Activated CD4-positive, alpha-beta T cell treated with anti-CD3 and anti-CD28 coated beads, Interleukin-2, amount 10 ng/mL, durations not matched to agents 24 days and 14 days (primary cell): ENCODE measurements at regions not wholly inside any gene's neighbourhood (a gene's known extent, or its start where the extent isn't known, plus 50 kb on each side); places are given as distances from the start of the nearest gene placed in this dataset.

Experiments
- DNase-seq: peaks from one replicate; pipeline ENCODE4 v3.0.0; 2022
- H3K27ac Mint-ChIP-seq: one replicate; pipeline ENCODE4 v1.8.0; 2022; ENCODE audit warnings: mild to moderate bottlenecking, mixed read lengths
- H3K27me3 Mint-ChIP-seq: one replicate; pipeline ENCODE4 v1.8.0; 2022; ENCODE audit warnings: mixed read lengths
- H3K36me3 Mint-ChIP-seq: one replicate; pipeline ENCODE4 v1.8.0; 2022; ENCODE audit warnings: low read depth, mild to moderate bottlenecking, mixed read lengths
- H3K4me1 Mint-ChIP-seq: one replicate; pipeline ENCODE4 v1.8.0; 2021; ENCODE audit warnings: mixed read lengths
- H3K4me3 Mint-ChIP-seq: one replicate; pipeline ENCODE4 v1.8.0; 2022; ENCODE audit warnings: mild to moderate bottlenecking, moderate library complexity, mixed read lengths
- H3K9me3 Mint-ChIP-seq: one replicate; pipeline ENCODE4 v1.8.0; 2021; ENCODE audit warnings: mixed read lengths
- intact Hi-C: fragments of 100-400 bp; cut with micrococcal nuclease; formaldehyde crosslinking; loops from one replicate; pipeline ENCODE4 v1.15.1; 2023

- H3K27me3 Mint-ChIP-seq = no peaks in the 10 kb centered on the region
- no peaks in the 10 kb centered on the region for H3K9me3 Mint-ChIP-seq
- intact Hi-C loops = no loop called here
- no peaks in the 10 kb centered on the region for H3K4me1 Mint-ChIP-seq
- no peak overlapping the region for H3K27ac Mint-ChIP-seq
- DNase-seq = no peak
- H3K36me3 Mint-ChIP-seq = no peaks in the 10 kb centered on the region
- H3K4me3 Mint-ChIP-seq = no peak overlapping the region
Observed at GRCh38 chr4:60605646-60606354, 594.3 kb upstream of the ADGRL3 start.

- no peak overlapping the region for H3K27ac Mint-ChIP-seq
- intact Hi-C loops = no loop called here
- H3K36me3 Mint-ChIP-seq = no peaks in the 10 kb centered on the region
- DNase-seq = no peak
- H3K4me1 Mint-ChIP-seq = no peaks in the 10 kb centered on the region
- H3K9me3 Mint-ChIP-seq = peaks cover 10% of the 10 kb centered on the region
- no peaks in the 10 kb centered on the region for H3K27me3 Mint-ChIP-seq
- H3K4me3 Mint-ChIP-seq = no peak overlapping the region
Observed at GRCh38 chr4:60611762-60612496, 588.2 kb upstream of the ADGRL3 start.

- DNase-seq = no peak
- H3K36me3 Mint-ChIP-seq = no peaks in the 10 kb centered on the region
- H3K9me3 Mint-ChIP-seq = peaks cover 14% of the 10 kb centered on the region
- H3K4me1 Mint-ChIP-seq = no peaks in the 10 kb centered on the region
- no peaks in the 10 kb centered on the region for H3K27me3 Mint-ChIP-seq
- intact Hi-C loops = no loop called here
- H3K27ac Mint-ChIP-seq = no peak overlapping the region
- no peak overlapping the region for H3K4me3 Mint-ChIP-seq
Observed at GRCh38 chr4:60617731-60618130, 582.4 kb upstream of the ADGRL3 start.

- Mint-ChIP-seq H3K4me1 (no peaks in the 10 kb centered on the region), H3K27ac (no peak overlapping the region), H3K36me3 (no peaks in the 10 kb centered on the region), H3K9me3 (peaks cover 14% of the 10 kb centered on the region), H3K4me3 (no peak overlapping the region), H3K27me3 (no peaks in the 10 kb centered on the region)
- intact Hi-C loops = no loop called here
- no peak for DNase-seq
Observed at GRCh38 chr4:60619531-60620305, 580.4 kb upstream of the ADGRL3 start.

GRCh38 chr4:60637976-60638375, 562.1 kb upstream of the ADGRL3 start:
- intact Hi-C loops = no loop called here
- Mint-ChIP-seq H3K4me3 (no peak overlapping the region), H3K4me1 (no peaks in the 10 kb centered on the region), H3K27ac (no peak overlapping the region), H3K36me3 (no peaks in the 10 kb centered on the region), H3K9me3 (peaks cover 6% of the 10 kb centered on the region), H3K27me3 (no peaks in the 10 kb centered on the region)
- no peak for DNase-seq

DNA sequence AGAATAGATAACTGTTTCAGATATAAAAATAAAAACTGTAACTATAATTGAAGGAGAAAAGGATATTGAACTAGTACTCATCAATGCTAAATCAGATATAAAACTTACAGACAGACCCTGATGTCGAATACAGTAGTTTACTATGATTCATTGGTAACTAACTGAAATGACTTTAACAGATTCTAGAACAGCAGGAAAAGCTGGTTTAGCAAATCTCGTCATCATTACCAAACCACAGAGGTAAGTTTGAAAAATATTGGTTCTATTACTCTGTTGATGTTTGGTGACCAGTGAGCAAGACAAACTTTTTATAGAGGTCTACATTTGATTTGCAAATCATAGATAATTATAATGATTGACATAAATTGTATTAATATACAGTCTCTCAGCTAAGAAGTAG, 551.4 kb upstream of the ADGRL3 start:
- DNase-seq = no peak
- Mint-ChIP-seq H3K27ac (no peak overlapping the region), H3K9me3 (no peaks in the 10 kb centered on the region), H3K36me3 (no peaks in the 10 kb centered on the region), H3K27me3 (no peaks in the 10 kb centered on the region), H3K4me1 (no peaks in the 10 kb centered on the region), H3K4me3 (no peak overlapping the region)
- intact Hi-C loops = no loop called here

DNA sequence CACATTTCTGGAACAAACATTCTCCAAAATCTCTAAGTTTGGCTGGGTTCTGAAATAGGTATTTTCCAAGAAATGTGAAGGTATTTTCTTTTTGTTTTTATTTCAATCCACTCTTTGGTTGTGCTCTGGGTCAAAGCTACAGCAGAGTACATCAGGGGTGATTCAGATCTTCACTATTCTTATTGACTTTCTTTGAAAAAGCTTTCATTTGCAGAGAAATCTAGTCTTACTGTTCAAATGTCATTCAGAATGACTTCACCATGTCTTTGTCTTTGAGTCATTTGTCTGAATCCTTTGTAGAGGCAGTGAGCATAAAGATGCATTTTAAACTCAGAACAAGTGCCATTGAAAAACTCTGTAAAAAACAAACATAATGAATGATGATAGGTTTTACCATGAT, 547.2 kb upstream of the ADGRL3 start:
- DNase-seq = no peak
- Mint-ChIP-seq H3K4me3 (no peak overlapping the region), H3K27me3 (no peaks in the 10 kb centered on the region), H3K4me1 (no peaks in the 10 kb centered on the region), H3K36me3 (no peaks in the 10 kb centered on the region), H3K27ac (no peak overlapping the region), H3K9me3 (no peaks in the 10 kb centered on the region)
- intact Hi-C loops = no loop called here

DNA sequence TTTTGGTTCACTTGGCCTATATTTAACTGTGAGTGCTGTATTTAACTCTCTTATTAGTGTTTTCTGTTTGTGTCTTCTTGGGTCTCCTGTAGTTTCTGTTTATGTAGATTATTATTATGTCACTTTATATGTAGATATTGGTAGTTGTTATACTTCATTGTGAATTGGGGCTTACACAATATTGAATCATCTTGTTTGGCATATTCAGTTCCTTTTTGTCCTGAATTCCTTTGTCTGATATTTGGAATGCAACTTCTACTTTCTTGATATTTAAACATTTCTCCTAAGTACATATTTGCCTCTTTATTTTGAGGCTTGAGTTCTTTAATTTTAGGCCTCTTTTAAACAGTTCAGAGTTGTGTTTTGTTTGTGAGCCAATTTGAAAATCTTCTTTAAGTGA, 544.8 kb upstream of the ADGRL3 start:
- Mint-ChIP-seq H3K4me1 (no peaks in the 10 kb centered on the region), H3K36me3 (no peaks in the 10 kb centered on the region), H3K4me3 (no peak overlapping the region), H3K27me3 (no peaks in the 10 kb centered on the region), H3K27ac (no peak overlapping the region), H3K9me3 (no peaks in the 10 kb centered on the region)
- intact Hi-C loops = no loop called here
- DNase-seq = no peak

DNA sequence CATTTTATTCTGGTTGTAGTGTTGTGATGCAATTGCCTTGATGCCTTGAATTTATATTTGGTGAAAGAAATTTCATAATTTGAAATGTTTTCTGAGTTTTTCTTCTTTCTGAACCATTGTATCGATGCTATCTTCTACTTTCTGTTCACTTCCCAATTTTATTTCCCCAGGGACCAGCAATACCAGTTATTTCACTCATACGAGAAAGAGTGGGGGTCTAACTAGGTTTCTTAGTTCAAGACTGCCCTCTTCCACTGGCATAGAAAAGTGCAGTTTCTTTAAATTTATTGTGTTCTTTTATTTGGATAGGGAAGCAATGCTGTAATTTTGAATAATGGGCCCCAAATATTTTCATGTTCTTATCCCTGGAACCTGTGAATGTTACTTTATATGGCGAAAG, 544.0 kb upstream of the ADGRL3 start:
- no peaks in the 10 kb centered on the region for H3K9me3 Mint-ChIP-seq
- no peaks in the 10 kb centered on the region for H3K36me3 Mint-ChIP-seq
- DNase-seq = no peak
- H3K27me3 Mint-ChIP-seq = no peaks in the 10 kb centered on the region
- H3K27ac Mint-ChIP-seq = no peak overlapping the region
- H3K4me1 Mint-ChIP-seq = no peaks in the 10 kb centered on the region
- no peak overlapping the region for H3K4me3 Mint-ChIP-seq
- intact Hi-C loops = no loop called here

DNA sequence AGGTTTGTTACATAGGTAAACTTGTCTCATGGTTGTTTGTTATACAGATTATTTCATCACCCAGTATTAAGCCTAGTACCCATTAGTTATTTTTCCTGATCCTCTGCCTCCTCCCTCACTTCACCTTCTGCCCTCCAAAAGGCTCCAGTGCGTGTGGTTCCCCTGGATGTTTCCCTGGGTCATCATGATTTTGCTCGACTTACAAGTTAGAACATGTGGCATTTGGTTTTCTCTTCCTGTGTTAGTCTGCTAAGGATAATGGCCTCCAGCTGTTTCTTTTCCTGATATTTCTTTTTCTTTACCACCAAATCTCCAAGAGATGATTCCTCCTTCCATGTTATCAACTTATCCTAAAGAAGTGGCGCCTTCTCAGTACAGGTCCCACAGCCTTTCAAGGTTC, 543.1 kb upstream of the ADGRL3 start:
- DNase-seq = no peak
- Mint-ChIP-seq H3K9me3 (no peaks in the 10 kb centered on the region), H3K4me3 (no peak overlapping the region), H3K36me3 (no peaks in the 10 kb centered on the region), H3K27me3 (no peaks in the 10 kb centered on the region), H3K4me1 (no peaks in the 10 kb centered on the region), H3K27ac (no peak overlapping the region)
- intact Hi-C loops = no loop called here

- Mint-ChIP-seq H3K4me1 (no peaks in the 10 kb centered on the region), H3K4me3 (no peak overlapping the region), H3K9me3 (no peaks in the 10 kb centered on the region), H3K27ac (no peak overlapping the region), H3K36me3 (no peaks in the 10 kb centered on the region), H3K27me3 (no peaks in the 10 kb centered on the region)
- intact Hi-C loops = no loop called here
- no peak for DNase-seq
Observed at GRCh38 chr4:60657807-60658206, 542.3 kb upstream of the ADGRL3 start.

- no peaks in the 10 kb centered on the region for H3K4me1 Mint-ChIP-seq
- H3K36me3 Mint-ChIP-seq = no peaks in the 10 kb centered on the region
- intact Hi-C loops = no loop called here
- DNase-seq = no peak
- no peaks in the 10 kb centered on the region for H3K27me3 Mint-ChIP-seq
- H3K9me3 Mint-ChIP-seq = no peaks in the 10 kb centered on the region
- H3K27ac Mint-ChIP-seq = no peak overlapping the region
- H3K4me3 Mint-ChIP-seq = no peak overlapping the region
Observed at GRCh38 chr4:60663769-60664168, 536.4 kb upstream of the ADGRL3 start.

- Mint-ChIP-seq H3K27me3 (no peaks in the 10 kb centered on the region), H3K36me3 (no peaks in the 10 kb centered on the region), H3K27ac (no peak overlapping the region), H3K4me3 (no peak overlapping the region), H3K9me3 (no peaks in the 10 kb centered on the region), H3K4me1 (no peaks in the 10 kb centered on the region)
- DNase-seq = no peak
- intact Hi-C loops = no loop called here
Observed at GRCh38 chr4:60682901-60683300, 517.2 kb upstream of the ADGRL3 start.

GRCh38 chr4:60683357-60683756, 516.8 kb upstream of the ADGRL3 start:
- Mint-ChIP-seq H3K36me3 (no peaks in the 10 kb centered on the region), H3K9me3 (no peaks in the 10 kb centered on the region), H3K4me3 (no peak overlapping the region), H3K4me1 (no peaks in the 10 kb centered on the region), H3K27ac (no peak overlapping the region), H3K27me3 (no peaks in the 10 kb centered on the region)
- intact Hi-C loops = no loop called here
- DNase-seq = no peak
